ENCODE measurements at regions not wholly inside any gene's neighbourhood (a gene's known extent, or its start where the extent isn't known, plus 50 kb on each side); places are given as distances from the start of the nearest gene placed in this dataset.

GRCh38 chr2:15817748-15818147 is 122.6 kb upstream of the MYCN start:
- Histone ChIP-seq H3K4me1 (peaks cover 7% of the 10 kb centered on the region), H3K36me3 (ENCODE audit: control insufficient read depth, insufficient read depth, low read length) (no peaks in the 10 kb centered on the region), H3K4me2 (ENCODE audit: low read length) (no peak overlapping the region), H3K79me2 (no peaks in the 10 kb centered on the region), H3K9me3 (ENCODE audit: control insufficient read depth, low read length) (no peaks in the 10 kb centered on the region), H3K27ac (no peak overlapping the region), H3K4me3 (ENCODE audit: low read depth, low read length) (no peak overlapping the region), H3K9ac (no peak overlapping the region), H2AFZ (no peak overlapping the region), H3K27me3 (ENCODE audit: control insufficient read depth, insufficient read depth, low read length) (peaks cover 2% of the 10 kb centered on the region)
- TF ChIP-seq, protein P1, sequence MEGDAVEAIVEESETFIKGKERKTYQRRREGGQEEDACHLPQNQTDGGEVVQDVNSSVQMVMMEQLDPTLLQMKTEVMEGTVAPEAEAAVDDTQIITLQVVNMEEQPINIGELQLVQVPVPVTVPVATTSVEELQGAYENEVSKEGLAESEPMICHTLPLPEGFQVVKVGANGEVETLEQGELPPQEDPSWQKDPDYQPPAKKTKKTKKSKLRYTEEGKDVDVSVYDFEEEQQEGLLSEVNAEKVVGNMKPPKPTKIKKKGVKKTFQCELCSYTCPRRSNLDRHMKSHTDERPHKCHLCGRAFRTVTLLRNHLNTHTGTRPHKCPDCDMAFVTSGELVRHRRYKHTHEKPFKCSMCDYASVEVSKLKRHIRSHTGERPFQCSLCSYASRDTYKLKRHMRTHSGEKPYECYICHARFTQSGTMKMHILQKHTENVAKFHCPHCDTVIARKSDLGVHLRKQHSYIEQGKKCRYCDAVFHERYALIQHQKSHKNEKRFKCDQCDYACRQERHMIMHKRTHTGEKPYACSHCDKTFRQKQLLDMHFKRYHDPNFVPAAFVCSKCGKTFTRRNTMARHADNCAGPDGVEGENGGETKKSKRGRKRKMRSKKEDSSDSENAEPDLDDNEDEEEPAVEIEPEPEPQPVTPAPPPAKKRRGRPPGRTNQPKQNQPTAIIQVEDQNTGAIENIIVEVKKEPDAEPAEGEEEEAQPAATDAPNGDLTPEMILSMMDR (IDR thresholded peaks at IDR 0.05): no peak

DNA sequence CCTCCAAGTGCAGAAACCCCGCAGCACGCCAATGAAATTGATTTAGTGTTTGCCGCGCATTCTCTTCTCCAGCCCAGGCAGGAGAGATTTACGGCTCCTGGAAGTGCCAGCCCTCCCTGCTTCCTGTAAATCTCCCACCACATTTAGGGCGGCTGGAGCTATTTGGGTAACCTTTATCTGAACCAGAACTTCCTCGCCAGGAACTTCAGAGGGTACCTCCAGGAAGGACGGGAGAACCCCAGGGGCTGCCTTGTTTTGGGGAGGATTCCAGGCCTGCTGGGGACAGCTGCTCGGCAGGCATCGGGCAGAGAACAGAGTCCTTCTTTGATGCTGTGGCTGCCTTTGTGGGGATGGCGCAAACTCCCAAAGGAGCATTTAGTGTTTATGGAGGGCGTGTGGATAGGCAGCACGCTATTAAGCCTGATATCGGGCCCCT is 122.0 kb upstream of the MYCN start:
- Histone ChIP-seq H3K79me2 (no peaks in the 10 kb centered on the region), H2AFZ (no peak overlapping the region)

GRCh38 chr2:15818881-15819280 is 121.5 kb upstream of the MYCN start:
- H3K4me2 ChIP-seq (ENCODE audit: low read length): no peak overlapping the region
- no peaks in the 10 kb centered on the region for H3K9me3 ChIP-seq (ENCODE audit: control insufficient read depth, low read length)
- H2AFZ ChIP-seq: no peak overlapping the region
- H3K27me3 ChIP-seq (ENCODE audit: control insufficient read depth, insufficient read depth, low read length): peaks cover 2% of the 10 kb centered on the region
- no peak overlapping the region for H3K4me3 ChIP-seq (ENCODE audit: low read depth, low read length)
- peaks cover 7% of the 10 kb centered on the region for H3K4me1 ChIP-seq
- H3K9ac ChIP-seq: no peak overlapping the region
- H3K79me2 ChIP-seq: no peaks in the 10 kb centered on the region
- TF ChIP-seq, protein P1 (IDR thresholded peaks at IDR 0.05): no peak
- H3K36me3 ChIP-seq (ENCODE audit: control insufficient read depth, insufficient read depth, low read length): no peaks in the 10 kb centered on the region
- no peak overlapping the region for H3K27ac ChIP-seq

More for the DNA sequence above, 122.0 kb upstream of the MYCN start:
- H3K36me3 ChIP-seq (ENCODE audit: control insufficient read depth, insufficient read depth, low read length): no peaks in the 10 kb centered on the region
- no peak overlapping the region for H3K9ac ChIP-seq
- H3K4me2 ChIP-seq (ENCODE audit: low read length): no peak overlapping the region
- peaks cover 7% of the 10 kb centered on the region for H3K4me1 ChIP-seq
- H3K27me3 ChIP-seq (ENCODE audit: control insufficient read depth, insufficient read depth, low read length): peaks cover 2% of the 10 kb centered on the region
- TF ChIP-seq, protein P1 (IDR thresholded peaks at IDR 0.05): no peak
- H3K27ac ChIP-seq: no peak overlapping the region
- H3K4me3 ChIP-seq (ENCODE audit: low read depth, low read length): no peak overlapping the region
- no peaks in the 10 kb centered on the region for H3K9me3 ChIP-seq (ENCODE audit: control insufficient read depth, low read length)

GRCh38 chr2:15819562-15820256 is 120.6 kb upstream of the MYCN start:
- Histone ChIP-seq H3K9me3 (ENCODE audit: control insufficient read depth, low read length) (no peaks in the 10 kb centered on the region), H3K36me3 (ENCODE audit: control insufficient read depth, insufficient read depth, low read length) (no peaks in the 10 kb centered on the region), H3K27ac (no peak overlapping the region), H3K4me1 (peaks cover 7% of the 10 kb centered on the region), H2AFZ (no peak overlapping the region), H3K9ac (no peak overlapping the region), H3K27me3 (ENCODE audit: control insufficient read depth, insufficient read depth, low read length) (peaks cover 2% of the 10 kb centered on the region), H3K4me2 (ENCODE audit: low read length) (no peak overlapping the region), H3K4me3 (ENCODE audit: low read depth, low read length) (no peak overlapping the region), H3K79me2 (no peaks in the 10 kb centered on the region)
- TF ChIP-seq, protein P1 (IDR thresholded peaks at IDR 0.05): no peak

DNA sequence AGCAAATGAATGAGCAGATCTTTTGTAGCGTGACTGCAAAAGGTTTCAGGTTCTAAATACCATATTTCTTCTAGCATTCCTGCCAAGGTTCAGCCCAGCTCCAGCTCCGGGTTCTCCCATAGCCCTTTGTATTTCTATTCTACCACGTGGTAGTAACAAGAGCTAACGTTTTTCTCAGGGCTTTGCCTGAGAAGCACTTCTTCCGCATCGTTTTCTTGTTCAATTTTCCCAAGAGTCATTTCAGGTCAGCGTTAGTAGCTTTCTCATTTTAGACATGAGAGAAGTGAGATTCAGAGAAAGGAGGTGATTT is 120.1 kb upstream of the MYCN start:
- H3K4me3 ChIP-seq (ENCODE audit: low read depth, low read length): no peak overlapping the region
- no peaks in the 10 kb centered on the region for H3K9me3 ChIP-seq (ENCODE audit: control insufficient read depth, low read length)
- TF ChIP-seq, protein P1 (IDR thresholded peaks at IDR 0.05): no peak
- no peak overlapping the region for H3K27ac ChIP-seq
- H2AFZ ChIP-seq: no peak overlapping the region
- no peak overlapping the region for H3K9ac ChIP-seq
- no peak overlapping the region for H3K4me2 ChIP-seq (ENCODE audit: low read length)
- H3K4me1 ChIP-seq: peaks cover 3% of the 10 kb centered on the region
- H3K27me3 ChIP-seq (ENCODE audit: control insufficient read depth, insufficient read depth, low read length): peaks cover 2% of the 10 kb centered on the region
- no peaks in the 10 kb centered on the region for H3K36me3 ChIP-seq (ENCODE audit: control insufficient read depth, insufficient read depth, low read length)
- H3K79me2 ChIP-seq: no peaks in the 10 kb centered on the region
